ENCODE measurements at regions not wholly inside any gene's neighbourhood (a gene's known extent, or its start where the extent isn't known, plus 50 kb on each side); places are given as distances from the start of the nearest gene placed in this dataset.

DNA sequence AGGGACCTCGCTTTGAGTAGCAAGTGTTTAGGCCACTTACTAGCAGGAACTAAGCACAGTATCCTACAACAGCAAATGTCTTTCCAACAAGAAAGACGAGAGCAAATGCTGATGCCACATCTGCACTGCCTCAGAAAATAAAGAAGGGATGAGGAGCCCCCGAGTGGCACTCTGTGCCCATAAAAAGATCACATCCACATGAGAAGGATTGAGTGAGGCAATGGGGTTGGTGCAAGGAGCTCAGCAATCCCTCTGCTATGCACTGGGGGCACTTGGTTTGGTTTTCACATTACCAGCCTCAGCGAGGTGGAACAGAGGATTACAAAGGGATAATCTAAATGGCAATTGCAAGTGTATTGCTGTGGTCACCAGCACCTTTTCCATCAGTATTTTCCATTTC lies 252.8 kb upstream of the SLC7A11 start:
- peak; percentile 2 for DNase-seq
- TF ChIP-seq, protein P1, sequence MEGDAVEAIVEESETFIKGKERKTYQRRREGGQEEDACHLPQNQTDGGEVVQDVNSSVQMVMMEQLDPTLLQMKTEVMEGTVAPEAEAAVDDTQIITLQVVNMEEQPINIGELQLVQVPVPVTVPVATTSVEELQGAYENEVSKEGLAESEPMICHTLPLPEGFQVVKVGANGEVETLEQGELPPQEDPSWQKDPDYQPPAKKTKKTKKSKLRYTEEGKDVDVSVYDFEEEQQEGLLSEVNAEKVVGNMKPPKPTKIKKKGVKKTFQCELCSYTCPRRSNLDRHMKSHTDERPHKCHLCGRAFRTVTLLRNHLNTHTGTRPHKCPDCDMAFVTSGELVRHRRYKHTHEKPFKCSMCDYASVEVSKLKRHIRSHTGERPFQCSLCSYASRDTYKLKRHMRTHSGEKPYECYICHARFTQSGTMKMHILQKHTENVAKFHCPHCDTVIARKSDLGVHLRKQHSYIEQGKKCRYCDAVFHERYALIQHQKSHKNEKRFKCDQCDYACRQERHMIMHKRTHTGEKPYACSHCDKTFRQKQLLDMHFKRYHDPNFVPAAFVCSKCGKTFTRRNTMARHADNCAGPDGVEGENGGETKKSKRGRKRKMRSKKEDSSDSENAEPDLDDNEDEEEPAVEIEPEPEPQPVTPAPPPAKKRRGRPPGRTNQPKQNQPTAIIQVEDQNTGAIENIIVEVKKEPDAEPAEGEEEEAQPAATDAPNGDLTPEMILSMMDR (IDR thresholded peaks at IDR 0.05), result no peak
- peaks cover 7% of the 10 kb centered on the region for H3K36me3 Mint-ChIP-seq (ENCODE audit: low read depth)
- no peaks in the 10 kb centered on the region for H3K27me3 Mint-ChIP-seq (ENCODE audit: low read depth, poor library complexity)
- H3K27ac Mint-ChIP-seq, result no peak overlapping the region
- no peak overlapping the region for H3K4me3 Mint-ChIP-seq
- H3K9me3 Mint-ChIP-seq, result peaks cover 34% of the 10 kb centered on the region
- H3K4me1 Mint-ChIP-seq, result no peaks in the 10 kb centered on the region

DNA sequence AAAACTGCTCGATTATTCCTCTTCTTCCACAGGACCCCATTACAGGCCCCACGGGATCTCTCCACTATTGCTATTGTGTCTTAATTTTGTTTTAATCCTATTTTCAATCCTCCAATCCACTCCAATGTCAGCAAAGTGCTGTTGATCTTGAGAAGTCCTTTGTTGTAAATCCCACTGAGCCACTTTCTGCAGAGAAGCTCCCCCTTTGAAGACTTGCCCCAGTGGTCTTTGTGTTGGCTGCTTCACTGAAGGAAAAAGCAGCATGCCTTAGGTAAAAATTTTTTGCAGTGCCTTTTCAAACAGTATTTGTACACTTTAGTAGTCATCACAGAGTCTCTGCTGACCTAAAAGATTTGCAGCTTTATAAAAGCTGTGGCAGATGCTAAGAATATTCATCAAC lies 252.0 kb upstream of the SLC7A11 start:
- TF ChIP-seq, protein P1 (IDR thresholded peaks at IDR 0.05), result no peak
- DNase-seq, result no peak
- Mint-ChIP-seq H3K4me3 (no peak overlapping the region), H3K27me3 (ENCODE audit: low read depth, poor library complexity) (no peaks in the 10 kb centered on the region), H3K27ac (no peak overlapping the region), H3K9me3 (peaks cover 26% of the 10 kb centered on the region), H3K4me1 (no peaks in the 10 kb centered on the region), H3K36me3 (ENCODE audit: low read depth) (peaks cover 7% of the 10 kb centered on the region)

DNA sequence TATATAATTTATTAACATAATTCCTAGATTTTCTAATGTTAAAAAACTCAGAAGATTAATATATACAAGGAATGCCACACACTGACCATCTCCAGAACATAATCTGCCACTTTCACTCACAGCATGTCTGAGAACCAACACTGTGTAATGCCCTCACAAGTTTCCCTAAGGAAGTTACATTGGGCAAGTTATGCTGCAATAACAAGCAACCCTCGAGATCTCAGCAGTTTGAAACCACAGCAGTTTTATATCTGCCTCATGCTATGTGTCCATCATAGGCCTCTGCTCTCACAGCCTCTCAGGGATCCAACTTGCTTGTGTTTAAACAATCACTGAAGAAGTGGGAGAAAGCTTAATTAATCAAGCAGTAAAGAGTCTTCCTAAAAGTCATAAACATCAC lies 250.0 kb upstream of the SLC7A11 start:
- no peak for DNase-seq
- no peaks in the 10 kb centered on the region for H3K4me1 Mint-ChIP-seq
- no peaks in the 10 kb centered on the region for H3K36me3 Mint-ChIP-seq (ENCODE audit: low read depth)
- no peaks in the 10 kb centered on the region for H3K27me3 Mint-ChIP-seq (ENCODE audit: low read depth, poor library complexity)
- H3K4me3 Mint-ChIP-seq, result no peak overlapping the region
- no peak overlapping the region for H3K27ac Mint-ChIP-seq
- TF ChIP-seq, protein P1 (IDR thresholded peaks at IDR 0.05), result no peak
- H3K9me3 Mint-ChIP-seq, result peaks cover 7% of the 10 kb centered on the region

DNA sequence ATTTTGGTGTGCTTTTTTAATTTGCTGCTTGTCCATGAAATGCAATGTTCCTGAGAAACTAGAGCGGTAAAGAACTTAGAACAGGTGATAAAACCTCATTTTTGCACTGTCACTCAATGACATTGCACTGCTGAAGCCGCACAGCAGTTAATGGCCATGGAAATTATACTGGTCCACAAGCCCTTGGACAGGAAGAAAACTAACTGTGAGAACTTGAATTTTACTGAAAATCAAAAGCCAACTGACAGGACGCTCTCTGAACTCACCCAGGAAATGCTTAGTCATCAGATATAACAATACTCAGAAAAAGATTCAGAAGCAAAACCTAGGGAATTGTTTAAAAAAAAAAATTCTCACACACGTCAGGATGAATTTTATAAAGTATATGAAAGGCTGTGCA lies 246.4 kb upstream of the SLC7A11 start:
- TF ChIP-seq, protein P1 (IDR thresholded peaks at IDR 0.05), result no peak
- no peak for DNase-seq

DNA sequence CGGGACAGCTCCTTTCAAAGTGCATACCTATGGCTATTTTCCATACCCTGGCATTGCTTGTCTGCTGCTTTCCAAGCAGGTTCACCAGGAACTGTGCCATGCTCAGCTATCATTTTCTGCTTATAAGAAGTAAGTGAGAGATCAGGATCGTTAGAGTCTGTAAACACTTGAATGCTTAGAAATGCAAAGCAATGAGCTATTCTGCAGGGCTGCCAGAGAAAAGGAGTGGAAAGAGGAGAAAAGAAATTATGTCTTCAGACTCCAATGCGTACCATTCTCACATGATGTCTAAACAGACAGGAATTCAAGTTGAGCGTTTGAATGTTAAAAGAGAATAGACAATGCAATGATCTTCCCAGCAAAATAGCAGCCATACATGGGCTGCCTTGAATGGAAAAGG lies 245.5 kb upstream of the SLC7A11 start:
- no peak overlapping the region for H3K4me3 Mint-ChIP-seq
- TF ChIP-seq, protein P1 (IDR thresholded peaks at IDR 0.05), result no peak
- no peaks in the 10 kb centered on the region for H3K4me1 Mint-ChIP-seq
- peak overlapping the region; percentile 34 for H3K27ac Mint-ChIP-seq
- H3K27me3 Mint-ChIP-seq (ENCODE audit: low read depth, poor library complexity), result no peaks in the 10 kb centered on the region
- no peaks in the 10 kb centered on the region for H3K9me3 Mint-ChIP-seq
- no peaks in the 10 kb centered on the region for H3K36me3 Mint-ChIP-seq (ENCODE audit: low read depth)
- DNase-seq, result no peak

More for the DNA sequence above, 246.4 kb upstream of the SLC7A11 start:
- no peak overlapping the region for H3K27ac Mint-ChIP-seq
- no peaks in the 10 kb centered on the region for H3K9me3 Mint-ChIP-seq
- no peaks in the 10 kb centered on the region for H3K27me3 Mint-ChIP-seq (ENCODE audit: low read depth, poor library complexity)
- H3K36me3 Mint-ChIP-seq (ENCODE audit: low read depth), result no peaks in the 10 kb centered on the region
- no peak overlapping the region for H3K4me3 Mint-ChIP-seq
- H3K4me1 Mint-ChIP-seq, result no peaks in the 10 kb centered on the region

DNA sequence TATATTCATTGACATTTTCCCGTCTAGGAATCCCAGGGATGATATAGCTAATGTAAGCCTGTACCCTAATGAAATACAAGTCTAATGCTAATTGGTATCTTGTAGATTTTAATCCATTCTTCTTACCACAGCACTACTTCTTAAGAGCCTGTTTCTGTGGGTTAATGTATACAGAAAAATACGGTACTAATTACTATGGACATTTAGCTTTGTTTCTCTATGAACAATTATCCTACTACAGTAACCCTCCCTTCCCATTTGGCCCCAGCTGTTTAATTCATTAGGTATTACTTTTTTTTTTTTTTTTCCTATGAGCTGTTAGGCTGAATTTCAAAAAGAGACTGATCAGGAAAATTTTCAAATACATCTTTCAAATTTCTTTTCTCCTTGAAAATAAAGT lies 245.1 kb upstream of the SLC7A11 start:
- H3K27ac Mint-ChIP-seq, result no peak overlapping the region
- TF ChIP-seq, protein P1 (IDR thresholded peaks at IDR 0.05), result no peak
- no peak overlapping the region for H3K4me3 Mint-ChIP-seq
- no peak for DNase-seq
- no peaks in the 10 kb centered on the region for H3K36me3 Mint-ChIP-seq (ENCODE audit: low read depth)
- H3K9me3 Mint-ChIP-seq, result no peaks in the 10 kb centered on the region
- H3K27me3 Mint-ChIP-seq (ENCODE audit: low read depth, poor library complexity), result no peaks in the 10 kb centered on the region
- no peaks in the 10 kb centered on the region for H3K4me1 Mint-ChIP-seq

Data from nephron progenitor cell (in vitro differentiated cells).